HG02885 (cell line): ENCODE measurements at regions not wholly inside any gene's neighbourhood (a gene's known extent, or its start where the extent isn't known, plus 50 kb on each side); places are given as distances from the start of the nearest gene placed in this dataset.
"Not testable (repeated sequence)": the region's sequence is repeated elsewhere in the genome, so short reads cannot be mapped to it uniquely, and the experiment has no call there.

Experiments used
- ATAC-seq: cut with Tn5 transposase; IDR thresholded peaks from one replicate; pipeline ENCODE4 v1.9.1; 2021; ENCODE audit warnings: mild to moderate bottlenecking; ENCODE audit not compliant: unreplicated experiment, poor library complexity

DNA sequence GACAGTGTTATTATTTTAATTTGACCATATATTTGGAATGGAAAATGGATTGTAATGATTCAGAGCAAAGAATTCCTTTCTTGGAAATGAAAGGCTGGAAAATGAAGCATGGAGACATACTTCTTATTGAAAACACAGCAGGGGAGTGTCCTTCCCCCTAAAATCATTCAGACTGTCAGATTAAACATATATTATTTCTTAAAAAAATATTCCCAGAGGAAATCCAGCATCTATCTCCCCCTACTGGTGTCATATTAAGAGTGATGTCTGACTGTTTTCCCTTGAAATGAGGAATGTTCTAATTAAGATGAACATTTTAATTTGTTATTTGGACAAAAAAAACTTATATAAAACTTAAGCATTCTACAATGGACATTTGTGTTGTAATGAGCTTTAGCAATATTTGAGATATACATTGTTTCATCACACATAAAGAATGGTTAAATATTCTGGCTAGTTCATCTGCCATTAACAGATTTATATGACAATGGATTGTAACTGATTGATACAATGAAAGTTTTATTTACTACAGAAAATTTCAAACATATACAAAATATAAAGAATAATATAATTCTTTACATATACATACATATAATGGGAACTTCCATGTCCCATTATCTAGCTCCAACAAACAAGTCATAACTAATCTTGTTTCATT, 264.6 kb downstream of the SPRY1 start:
- no peak for ATAC-seq

DNA sequence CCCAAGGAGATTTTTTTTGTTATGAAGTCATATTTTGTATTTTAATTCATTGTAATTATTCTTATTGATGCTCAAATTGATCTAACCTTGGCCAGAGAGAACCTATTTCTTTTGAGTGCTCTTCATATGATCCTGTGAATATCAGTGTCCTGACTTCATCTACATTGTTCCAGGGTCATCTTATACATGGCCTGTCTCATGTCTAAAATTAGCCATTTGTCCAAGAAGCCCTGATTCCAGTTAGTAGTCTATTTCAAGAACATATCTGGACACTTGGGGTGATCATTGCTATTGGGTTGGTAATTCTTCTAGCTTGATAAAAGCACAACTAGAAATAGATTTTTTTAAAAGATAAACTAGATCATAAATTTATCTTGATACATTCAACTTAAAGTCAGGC, 266.2 kb downstream of the SPRY1 start:
- ATAC-seq: no peak

DNA sequence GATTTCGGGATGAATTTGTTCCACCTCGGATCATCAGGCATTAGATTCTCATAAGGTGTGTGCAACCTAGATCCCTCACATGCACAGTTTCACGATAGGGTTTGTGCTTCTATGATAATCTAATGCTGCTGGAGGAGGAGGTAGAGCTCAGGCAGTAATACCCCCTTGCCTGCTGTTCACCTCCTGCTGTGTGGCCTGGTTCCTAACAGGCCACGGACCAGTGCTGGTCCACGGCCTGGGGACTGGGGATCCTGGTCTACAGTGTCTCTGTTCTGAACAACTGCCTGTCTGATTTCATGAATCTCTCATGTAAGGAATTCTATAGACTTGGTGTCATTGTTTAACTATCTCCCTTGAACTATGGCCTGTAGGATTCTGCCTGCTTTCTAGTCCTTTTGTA, 269.9 kb downstream of the SPRY1 start:
- ATAC-seq: no peak

DNA sequence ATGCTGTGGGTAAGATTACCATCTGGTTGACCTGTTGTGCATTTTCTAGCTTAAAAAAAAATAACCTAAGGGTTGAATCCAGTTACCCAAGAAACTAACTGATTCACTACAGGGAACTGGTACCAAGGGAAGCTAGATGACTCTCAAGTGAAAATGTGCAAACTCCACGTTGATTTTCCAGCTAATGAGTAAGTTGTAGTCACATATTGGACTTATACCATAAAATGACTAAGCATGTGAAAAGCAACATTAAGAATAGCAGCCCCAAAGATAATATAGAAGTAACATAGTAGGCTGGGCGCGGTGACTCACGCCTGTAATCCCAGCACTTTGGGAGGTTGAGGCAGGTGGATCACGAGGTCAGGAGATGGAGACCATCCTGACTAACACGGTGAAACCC, 270.9 kb downstream of the SPRY1 start:
- ATAC-seq: no peak

DNA sequence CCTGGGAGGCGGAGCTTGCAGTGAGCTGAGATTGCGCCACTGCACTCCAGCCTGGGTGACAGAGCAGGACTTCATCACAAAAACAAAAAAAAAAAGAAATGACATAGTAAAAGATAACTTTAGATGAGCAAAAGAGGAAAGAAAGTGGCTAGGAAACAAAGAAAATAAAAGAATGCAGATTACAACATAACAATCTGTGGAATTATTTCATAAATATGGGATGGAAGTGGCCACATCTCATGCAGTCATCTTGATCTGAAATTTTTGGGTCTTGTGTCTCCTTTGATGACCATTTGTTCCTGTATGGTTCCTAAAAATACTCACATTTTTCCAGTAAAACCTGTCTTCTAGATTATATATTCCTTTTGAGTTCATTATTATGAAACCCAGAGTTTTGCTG, 271.4 kb downstream of the SPRY1 start:
- ATAC-seq: no peak

DNA sequence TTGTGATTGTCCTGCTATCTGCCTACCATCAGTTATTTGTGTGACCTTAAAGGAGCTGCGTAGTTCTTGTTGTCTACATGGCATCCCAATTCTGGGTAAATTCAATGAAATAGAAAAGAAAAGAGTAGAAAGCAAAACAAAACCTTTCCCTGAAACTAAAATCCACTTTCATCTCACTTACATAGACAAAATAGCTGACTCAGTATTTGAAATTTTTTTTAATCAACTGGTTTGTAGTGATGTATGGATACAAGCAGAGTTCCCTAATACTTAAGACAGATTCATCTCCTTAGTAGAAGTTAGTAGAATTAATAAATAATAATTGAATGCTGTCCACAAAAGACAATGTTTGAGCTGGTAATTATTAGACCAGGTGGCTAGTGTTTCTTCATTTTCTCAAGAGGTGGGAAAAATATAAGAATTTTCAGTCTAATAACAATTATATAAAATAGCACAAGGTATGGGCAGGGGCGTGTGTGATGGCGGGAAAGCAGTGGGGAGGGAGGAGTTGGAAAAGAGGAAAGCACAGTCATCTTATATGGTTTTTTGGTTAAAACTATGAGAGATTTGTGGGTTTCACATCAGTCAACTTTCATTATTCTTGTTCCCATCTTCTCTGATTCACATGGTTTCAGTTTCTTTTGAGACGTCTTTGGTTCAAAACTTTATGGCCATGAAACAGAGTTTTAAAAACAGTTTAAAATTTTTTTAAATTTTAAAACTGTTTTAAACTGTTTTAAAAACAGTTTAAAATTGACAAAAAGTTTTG, 275.2 kb downstream of the SPRY1 start:
- peak; percentile 96 for ATAC-seq

DNA sequence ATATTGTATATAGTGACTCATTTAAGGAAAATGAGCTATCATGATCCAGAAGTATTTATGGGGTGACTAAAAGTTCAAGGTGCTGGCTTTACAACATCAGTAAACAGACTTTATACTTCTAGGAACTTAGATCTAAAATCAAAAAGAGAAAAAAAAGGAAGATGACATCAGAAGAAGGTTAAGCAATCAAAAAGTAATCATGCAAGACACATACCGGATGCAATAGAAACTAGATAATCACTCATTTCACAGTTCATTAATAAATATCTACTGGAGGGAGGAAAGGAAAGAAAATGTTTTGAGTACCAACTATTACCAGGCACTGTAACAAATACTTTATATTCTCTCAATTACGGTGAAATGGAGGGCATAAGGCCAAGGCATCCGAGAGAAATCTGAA, 276.4 kb downstream of the SPRY1 start:
- ATAC-seq: no peak

DNA sequence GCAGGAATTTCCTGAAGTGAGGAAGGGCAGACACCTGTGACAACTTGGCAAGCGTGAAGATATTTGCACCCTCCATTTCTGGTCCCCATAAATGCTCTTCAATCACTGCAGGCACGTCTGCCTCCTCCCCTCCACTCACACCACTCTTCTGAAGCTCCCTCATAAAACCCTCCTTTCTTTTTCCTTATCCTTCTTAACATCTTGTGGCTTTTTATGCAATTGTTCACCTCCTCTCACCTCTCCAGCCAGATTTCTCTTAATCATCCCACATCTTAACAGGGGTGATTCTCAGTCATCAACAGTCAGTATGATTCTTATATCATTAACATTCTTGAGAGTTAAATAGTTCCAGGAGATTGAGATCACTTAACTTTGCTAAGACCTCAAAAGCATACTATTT, 277.4 kb downstream of the SPRY1 start:
- no peak for ATAC-seq

DNA sequence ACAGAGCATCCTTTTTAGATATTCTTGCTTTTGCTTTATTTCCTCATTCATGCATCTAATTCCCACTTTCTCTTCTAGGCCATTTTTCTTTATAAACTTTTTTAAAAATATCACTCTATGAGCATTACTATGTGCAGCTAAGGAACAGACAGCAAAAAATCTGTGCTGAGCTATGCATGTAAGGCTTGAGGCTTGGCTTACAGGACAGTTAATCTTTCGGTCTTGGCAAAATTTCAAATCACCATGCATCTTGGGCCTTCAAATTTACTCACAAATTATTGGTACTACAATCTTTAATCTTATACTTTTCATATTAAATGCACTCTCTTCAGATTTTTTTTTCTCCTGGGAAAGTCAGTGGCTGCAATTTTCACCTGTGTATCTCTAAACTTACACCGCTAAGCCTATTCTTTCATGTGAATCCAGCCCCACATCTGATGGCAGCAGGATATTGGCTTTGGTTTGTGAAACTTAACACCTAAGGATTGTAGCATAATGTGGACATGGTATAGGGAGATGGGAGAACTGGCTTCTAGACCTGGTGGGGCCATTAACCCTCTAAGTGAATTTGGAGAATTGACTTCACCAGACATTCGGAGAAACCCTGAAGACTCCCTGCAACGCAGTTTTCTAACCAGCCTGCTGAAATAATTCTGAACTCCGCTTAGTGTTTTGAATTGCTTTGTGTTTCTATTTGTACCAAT, 278.3 kb downstream of the SPRY1 start:
- ATAC-seq: no peak

DNA sequence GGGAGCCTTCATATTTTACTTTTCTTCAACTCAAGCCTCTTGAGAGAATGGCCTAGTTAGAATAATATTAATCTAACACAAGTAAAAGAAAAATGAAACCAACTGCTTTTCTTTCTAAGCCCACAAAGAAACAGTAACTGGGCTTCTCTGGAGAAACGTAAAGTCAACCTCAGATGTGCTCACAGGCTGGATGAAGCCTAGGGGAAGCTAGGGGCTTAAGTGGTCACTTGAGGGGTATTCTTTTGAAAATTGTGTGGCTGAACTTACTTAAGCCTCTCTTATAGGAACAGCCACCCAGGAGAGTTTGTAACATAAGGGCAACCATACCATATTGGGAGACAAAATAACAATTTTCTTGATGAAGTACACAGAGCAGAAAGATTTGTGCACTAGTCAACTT, 279.0 kb downstream of the SPRY1 start:
- no peak for ATAC-seq

DNA sequence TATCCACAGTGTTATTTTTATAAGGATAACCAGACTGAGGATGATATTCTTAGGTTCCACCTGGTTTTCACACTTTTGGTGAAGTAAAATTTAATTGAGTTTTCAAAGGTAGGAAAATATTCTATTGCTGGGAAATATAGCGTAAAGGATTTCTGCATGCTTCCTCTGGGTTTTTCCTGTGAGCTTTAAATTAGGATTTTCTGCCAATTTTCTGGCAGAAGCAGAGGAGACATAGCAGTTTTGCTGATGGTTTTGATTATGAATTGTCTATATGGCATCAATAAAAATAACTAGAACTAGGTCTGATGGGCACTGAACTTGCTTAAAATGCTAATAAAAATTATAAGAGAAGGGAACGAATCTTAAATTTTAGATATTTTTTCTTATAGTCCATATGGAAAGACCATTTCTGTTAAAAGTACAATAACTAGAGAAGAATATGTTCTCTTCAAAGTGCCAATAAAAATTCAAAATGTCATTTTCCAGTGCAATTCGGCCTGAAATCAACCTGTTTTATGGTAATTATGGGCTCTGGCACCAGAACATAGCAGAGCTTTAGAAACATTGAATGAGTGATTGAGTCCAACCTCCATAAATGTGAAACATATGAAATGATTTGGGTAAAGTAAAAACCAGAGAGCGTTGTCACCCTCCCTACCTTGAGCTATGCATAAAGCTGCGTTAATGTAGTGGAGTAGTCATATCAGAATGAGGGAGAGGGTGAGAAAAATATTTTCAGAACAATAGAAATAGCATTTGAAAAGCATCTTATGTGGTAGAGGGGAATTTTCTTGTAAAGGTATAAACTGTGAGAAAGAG, 279.7 kb downstream of the SPRY1 start:
- no peak for ATAC-seq

DNA sequence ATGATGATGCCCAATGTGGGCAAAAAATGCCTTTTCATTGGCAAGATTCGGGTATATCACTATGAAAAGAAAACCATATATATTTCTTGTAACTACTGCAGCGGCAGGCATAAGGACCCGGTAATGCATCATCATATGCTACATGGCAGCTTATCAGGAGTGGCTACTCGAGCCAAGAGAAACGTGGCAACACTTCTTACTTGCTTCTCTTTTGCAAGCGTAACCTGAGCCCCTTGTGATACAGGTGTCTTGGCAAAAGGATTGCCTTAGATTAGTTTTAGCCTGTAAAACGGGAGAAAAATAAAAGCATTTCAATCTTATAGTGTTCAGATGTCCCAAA, 280.3 kb downstream of the SPRY1 start:
- ATAC-seq: no peak

DNA sequence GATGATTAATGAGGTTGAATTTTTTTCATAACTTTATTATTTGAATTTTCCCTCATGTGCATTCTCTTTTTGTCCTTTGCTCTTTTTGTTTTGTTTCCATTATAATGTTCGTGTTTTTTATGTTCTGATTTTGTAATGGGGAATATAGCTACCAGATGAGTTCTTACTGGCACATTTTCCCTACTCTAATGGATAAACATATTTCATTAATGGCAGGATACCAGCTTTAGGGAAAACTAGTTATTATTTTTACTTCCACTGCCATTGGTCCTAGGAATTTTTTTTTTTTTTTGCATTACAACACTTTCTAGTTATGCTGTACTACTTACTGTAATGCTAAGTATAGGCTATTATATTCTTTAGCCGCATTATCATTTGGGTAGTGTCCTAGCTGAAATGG, 286.3 kb downstream of the SPRY1 start:
- no peak for ATAC-seq

DNA sequence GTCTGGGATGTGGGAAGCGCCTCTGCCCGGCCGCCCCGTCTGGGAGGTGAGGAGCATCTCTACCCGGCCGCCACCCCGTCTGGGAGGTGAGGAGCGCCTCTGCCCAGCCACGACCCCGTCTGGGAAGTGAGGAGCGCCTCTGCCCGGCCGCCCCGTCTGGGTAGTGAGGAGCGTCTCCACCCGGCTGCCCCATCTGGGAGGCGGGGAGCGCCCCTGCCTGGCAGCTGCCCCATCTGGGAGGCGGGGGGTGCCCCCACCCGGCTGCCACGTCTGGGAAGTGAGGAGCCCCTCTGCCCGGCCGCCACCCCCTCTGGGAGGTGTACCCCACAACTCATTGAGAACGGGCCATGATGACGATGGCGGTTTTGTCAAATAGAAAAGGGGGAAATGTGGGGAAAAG, 288.3 kb downstream of the SPRY1 start:
- ATAC-seq: not testable (repeated sequence)

DNA sequence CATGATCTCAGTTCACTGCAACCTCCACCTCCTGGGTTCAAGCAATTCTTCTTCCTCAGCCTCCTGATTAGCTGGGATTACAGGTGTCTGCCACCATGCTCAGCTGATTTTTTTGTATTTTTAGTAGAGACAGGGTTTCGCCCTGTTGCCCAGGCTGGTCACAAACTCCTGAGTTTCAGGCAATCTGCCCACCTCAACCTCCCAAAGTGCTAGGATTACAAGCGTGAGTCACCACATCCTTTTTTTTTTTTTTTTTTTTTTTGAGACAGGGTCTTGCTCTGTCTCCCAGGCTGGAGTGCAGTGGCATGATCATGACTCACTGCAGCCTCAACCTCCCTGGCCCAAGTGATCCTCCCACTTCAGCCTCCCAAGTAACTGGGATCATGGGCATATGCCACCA, 298.9 kb downstream of the SPRY1 start:
- ATAC-seq: not testable (repeated sequence)

DNA sequence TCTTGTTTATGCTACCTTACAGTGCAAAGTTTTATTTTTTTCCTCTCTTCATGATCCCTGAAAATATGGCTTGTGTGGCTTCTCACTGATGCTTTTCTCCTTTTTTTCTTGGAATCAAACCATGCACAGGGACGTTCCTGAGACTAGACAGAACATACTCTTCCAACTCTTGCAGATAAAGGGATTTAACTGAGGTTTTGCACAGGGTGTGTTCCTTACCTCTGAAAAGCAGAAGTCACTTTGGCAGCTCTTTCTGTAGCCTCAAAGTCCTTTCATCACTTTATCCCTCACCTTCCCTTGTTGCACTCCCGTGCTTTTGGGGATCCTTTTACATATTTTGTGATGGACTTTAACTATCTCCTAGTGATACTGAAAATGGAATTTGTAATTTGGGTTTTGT, 300.1 kb downstream of the SPRY1 start:
- no peak for ATAC-seq

DNA sequence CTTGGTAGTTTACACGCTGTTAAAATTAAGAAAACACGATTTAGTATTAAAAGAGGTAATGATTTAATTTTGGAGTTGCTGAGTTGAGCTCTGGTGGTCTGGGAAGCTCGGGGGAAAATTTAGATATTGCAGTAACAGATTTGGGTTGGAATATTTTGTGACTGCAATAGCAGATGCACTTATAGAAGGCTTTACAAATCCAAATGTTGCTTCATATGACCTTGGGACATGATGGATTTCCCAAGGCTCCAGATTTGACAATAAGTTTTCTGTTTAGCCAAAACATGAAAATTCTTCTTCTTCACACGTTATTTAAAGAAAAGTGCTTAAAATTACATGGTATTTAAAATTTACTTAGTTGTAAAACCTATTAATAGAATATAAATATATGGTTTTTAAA, 302.0 kb downstream of the SPRY1 start:
- ATAC-seq: no peak

DNA sequence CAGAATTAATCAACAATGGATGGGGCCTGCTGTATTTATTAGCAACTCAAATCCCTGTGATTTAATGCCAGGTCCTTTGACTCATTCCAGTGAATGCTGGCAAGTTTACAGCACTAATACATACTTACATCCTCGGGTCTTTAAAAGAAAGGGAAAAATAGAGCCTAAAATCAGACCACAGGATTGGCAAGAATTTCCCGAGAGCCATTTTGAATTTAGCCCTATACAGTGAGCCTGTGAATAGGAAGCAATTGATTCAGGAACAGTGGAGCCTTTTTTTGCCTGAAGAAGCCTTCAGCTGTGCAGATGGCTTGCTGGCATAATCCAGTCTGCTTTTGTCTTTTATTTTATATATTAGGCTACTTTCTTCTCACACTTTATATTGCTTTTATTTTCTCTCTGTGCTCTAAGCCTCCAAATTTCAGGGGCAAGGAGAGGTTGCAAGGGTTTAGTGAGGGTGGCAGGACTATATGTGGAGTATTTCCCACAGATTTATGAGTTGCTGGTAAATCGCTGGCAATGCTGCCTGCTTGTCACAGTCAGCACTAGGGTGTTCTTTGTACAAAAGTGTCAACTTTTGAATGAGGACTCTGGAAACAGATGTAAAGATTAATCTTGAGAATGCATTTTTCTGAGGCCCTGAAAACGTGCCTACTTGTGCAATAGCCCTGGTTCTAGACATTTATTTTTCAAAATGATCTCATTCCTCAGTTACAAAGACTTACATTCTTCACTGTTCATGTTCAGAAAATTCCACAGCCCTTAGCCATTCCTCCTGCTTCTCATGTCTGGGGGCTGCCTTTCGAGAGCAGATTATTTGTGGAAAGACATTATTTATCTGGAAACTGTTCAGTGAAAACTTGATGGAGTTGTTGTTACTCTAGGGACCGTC, 303.5 kb downstream of the SPRY1 start:
- ATAC-seq: no peak

DNA sequence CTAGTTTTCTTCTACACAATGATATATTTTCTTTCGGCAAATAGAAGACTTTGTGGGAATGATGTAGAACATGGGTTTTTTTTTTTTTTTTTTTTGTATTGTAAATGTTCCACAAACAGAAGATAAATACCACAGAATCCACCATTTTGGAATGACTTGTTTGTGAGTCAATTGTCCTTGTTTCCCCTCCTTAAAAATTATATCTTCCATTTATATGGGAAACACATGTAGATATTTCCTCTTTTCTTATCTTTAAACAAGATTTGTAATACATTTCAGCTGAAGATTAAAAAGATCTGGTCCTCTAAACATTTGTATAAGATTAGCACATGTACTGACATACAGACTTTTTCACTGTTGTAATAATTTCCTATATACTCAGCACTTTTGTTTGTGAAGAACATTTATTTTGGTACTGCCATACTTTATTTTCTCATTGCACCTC, 304.6 kb downstream of the SPRY1 start:
- no peak for ATAC-seq

DNA sequence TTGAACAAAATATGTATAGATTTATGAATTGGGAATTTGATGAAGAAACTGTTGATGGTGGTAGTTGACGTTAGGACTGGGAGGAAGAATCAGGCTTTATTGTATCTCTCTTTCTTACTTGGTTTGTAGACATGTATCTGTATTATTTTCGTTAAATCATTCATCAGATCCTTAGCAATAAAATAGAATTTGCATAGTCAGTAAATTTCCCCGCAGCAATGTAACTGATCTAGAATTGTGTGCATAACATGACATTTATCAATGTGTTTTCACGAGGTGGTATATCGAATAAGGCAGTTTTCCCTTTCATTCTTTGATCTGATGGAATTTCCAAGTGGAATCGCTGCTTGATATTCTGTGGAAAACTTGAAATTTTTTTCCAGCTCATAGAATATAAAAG, 308.8 kb downstream of the SPRY1 start:
- ATAC-seq: no peak
